HepG2 (cell line): ENCODE measurements at regions not wholly inside any gene's neighbourhood (a gene's known extent, or its start where the extent isn't known, plus 50 kb on each side); places are given as distances from the start of the nearest gene placed in this dataset.

ENCODE experiments used
- ATAC-seq: fragments of 200-7000 bp; cut with Tn5 transposase; 3 replicates; pipeline ENCODE4 v1.9.1; 2020; ENCODE audit warnings: mild to moderate bottlenecking, moderate library complexity
- BruUV-seq: library from RNA; stranded (reverse); fragments of 400-500 nt; replicated peaks from 2 replicates; lab custom pipeline; 2021; lab: Mats Ljungman, UMichigan
- CTCF ChIA-PET: fragments of 300-600 bp; formaldehyde crosslinking; extraction: SDS; loops from one replicate; lab custom pipeline; 2021; ENCODE audit warnings: low total read pairs, inconsistent platforms, low intra/inter-chr PET ratio; lab: Yijun Ruan, JAX
- POLR2A ChIA-PET: fragments of 350-600 bp; sonication (Branson Sonifier 250); formaldehyde crosslinking; loops from one replicate; lab custom pipeline; 2020; ENCODE audit warnings: antibody characterized with exemption, inconsistent platforms; lab: Yijun Ruan, JAX
- DNase-seq: peaks from one replicate; pipeline ENCODE4 v3.0.0-alpha.2; 2015; ENCODE audit warnings: low spot score
- FAIRE-seq: peaks from 3 replicates; lab custom pipeline; 2011; peaks lifted over from hg19 to GRCh38; lab: Jason Lieb, UNC
- H2AFZ ChIP-seq: one replicate; pipeline ENCODE4 v1.6.1; 2011; ENCODE audit warnings: low read length, inconsistent platforms
- H3K27ac ChIP-seq: fragments of 300-600 bp; 3 replicates; pipeline ENCODE4 v1.8.0; 2011; ENCODE audit warnings: mixed run types, mild to moderate bottlenecking, mixed read lengths, low read length, inconsistent platforms; ENCODE audit not compliant: insufficient read depth; ENCODE audit errors: extremely low read length
- H3K27me3 ChIP-seq, 2 experiments: fragments of 200-600 bp in 1 of 2; 2 replicates in 1 of 2; 3 replicates in 1 of 2; pipeline versions ENCODE4 v1.6.0 to v1.8.0; 2011; ENCODE audit warnings: low read length in 2 of 2, mild to moderate bottlenecking in 2 of 2, moderate library complexity in 2 of 2, inconsistent platforms in 1 of 2; ENCODE audit not compliant: insufficient read depth in 2 of 2, control insufficient read depth in 1 of 2
- H3K36me3 ChIP-seq, 2 experiments: fragments of 200-600 bp in 1 of 2; replicated peaks in 1 of 2; 2 replicates in 1 of 2; 3 replicates in 1 of 2; pipeline versions ENCODE4 v1.5.1 to v1.8.0; 2011; ENCODE audit warnings: low read length in 2 of 2, inconsistent platforms in 1 of 2; ENCODE audit not compliant: insufficient read depth in 2 of 2, control insufficient read depth in 1 of 2
- H3K4me1 ChIP-seq: 2 replicates; pipeline ENCODE4 v1.5.1; 2012; ENCODE audit warnings: low read length, inconsistent platforms; ENCODE audit not compliant: insufficient read depth
- H3K4me2 ChIP-seq: 2 replicates; pipeline ENCODE4 v1.6.0; 2011; ENCODE audit warnings: low read depth, low read length, inconsistent platforms
- H3K4me3 ChIP-seq, 3 experiments: fragments of 200-600 bp in 1 of 3; sonication (generic), shearing (Covaris generic) in 1 of 3; replicated peaks in 1 of 3; 2 replicates each; pipeline ENCODE4 v1.5.1; 2011 to 2016; ENCODE audit warnings: low read length in 3 of 3, inconsistent platforms in 2 of 3, low read depth in 2 of 3, mild to moderate bottlenecking in 2 of 3, control low read depth in 1 of 3, mixed read lengths in 1 of 3; ENCODE audit not compliant: insufficient read depth in 1 of 3
- H3K79me2 ChIP-seq: one replicate; pipeline ENCODE4 v1.6.1; 2011; ENCODE audit warnings: low read length, inconsistent platforms; ENCODE audit not compliant: insufficient read depth
- H3K9ac ChIP-seq: 2 replicates; pipeline ENCODE4 v1.6.0; 2011; ENCODE audit warnings: mild to moderate bottlenecking, low read depth, low read length, inconsistent platforms; ENCODE audit not compliant: insufficient read depth
- H3K9me3 ChIP-seq: 2 replicates; pipeline ENCODE4 v1.5.1; 2012; ENCODE audit warnings: mild to moderate bottlenecking, low read length
- H4K20me1 ChIP-seq: 2 replicates; pipeline ENCODE4 v1.6.0; 2011; ENCODE audit warnings: inconsistent platforms, mild to moderate bottlenecking, low read length, moderate library complexity; ENCODE audit not compliant: insufficient read depth
- CEBPB ChIP-seq: IDR thresholded peaks from 2 replicates; pipeline ENCODE4 v1.6.1; 2011; ENCODE audit warnings: low read depth, low read length, improper control_type of control experiment, borderline replicate concordance
- HCFC1 ChIP-seq: fragments of 150-350 bp; IDR thresholded peaks from 2 replicates; pipeline ENCODE4 v1.6.1; 2014; ENCODE audit warnings: low read depth, low read length
- MTF1 ChIP-seq: sonication (generic); formaldehyde crosslinking; IDR thresholded peaks from 2 replicates; pipeline ENCODE4 v1.5.0; 2020; ENCODE audit warnings: missing genetic modification reagents
- NR2F2 ChIP-seq: IDR thresholded peaks from 2 replicates; pipeline ENCODE4 v1.6.1; 2012; ENCODE audit warnings: low read depth, inconsistent platforms, borderline replicate concordance
- SYNCRIP ChIP-seq: fragments of 200-400 bp; formaldehyde crosslinking; IDR thresholded peaks from 2 replicates; pipeline ENCODE4 v1.6.1; 2018; ENCODE audit warnings: mild to moderate bottlenecking, low read depth, low read length; ENCODE audit not compliant: insufficient read depth
- THYN1 ChIP-seq: sonication (generic); formaldehyde crosslinking; IDR thresholded peaks from 2 replicates; pipeline ENCODE4 v1.8.1; 2023; ENCODE audit warnings: low read depth, mild to moderate bottlenecking, moderate library complexity, missing genetic modification reagents, borderline replicate concordance
- YEATS2 ChIP-seq: sonication (generic); formaldehyde crosslinking; IDR thresholded peaks from 2 replicates; pipeline ENCODE4 v1.4.0; 2020; ENCODE audit warnings: missing genetic modification reagents, borderline replicate concordance
- ZNF121 ChIP-seq: sonication (generic); formaldehyde crosslinking; IDR thresholded peaks from 2 replicates; pipeline ENCODE4 v1.5.0; 2020; ENCODE audit warnings: mild to moderate bottlenecking, missing genetic modification reagents
- ZNF777 ChIP-seq: sonication (generic); formaldehyde crosslinking; IDR thresholded peaks from 2 replicates; pipeline ENCODE4 v1.4.0; 2020; ENCODE audit warnings: missing genetic modification reagents
- ZSCAN21 ChIP-seq: sonication (generic); formaldehyde crosslinking; IDR thresholded peaks from 2 replicates; pipeline ENCODE4 v1.8.0; 2022; ENCODE audit warnings: mild to moderate bottlenecking, missing genetic modification reagents, moderate library complexity, borderline replicate concordance
- WGBS: methylation state at CpG from one replicate; pipeline ENCODE4 v1.1.6; 2017; ENCODE audit warnings: low lambda C conversion rate; 5-methylcytosine and 5-hydroxymethylcytosine counted together
- in situ Hi-C: cut with HindIII; loops from 2 replicates; pipeline ENCODE4 v1.10.0; 2017; ENCODE audit warnings: low pct_unique_long_range_greater_than_20kb; ENCODE audit not compliant: extremely low pct_ligation_motif_present
- intact Hi-C: fragments of 100-400 bp; cut with micrococcal nuclease; formaldehyde crosslinking; loops from one replicate; pipeline ENCODE4 v1.10.0; 2022; ENCODE audit not compliant: unreplicated experiment
- TF ChIP-seq, protein P1 (sequence below): sonication (generic); formaldehyde crosslinking; IDR thresholded peaks from 2 replicates; pipeline ENCODE4 v1.5.0; 2020; ENCODE audit warnings: missing genetic modification reagents
- TF ChIP-seq, protein P2 (sequence below): sonication (generic); formaldehyde crosslinking; IDR thresholded peaks from 2 replicates; pipeline ENCODE4 v1.9.0; 2021; ENCODE audit warnings: missing genetic modification reagents, borderline replicate concordance

DNA sequence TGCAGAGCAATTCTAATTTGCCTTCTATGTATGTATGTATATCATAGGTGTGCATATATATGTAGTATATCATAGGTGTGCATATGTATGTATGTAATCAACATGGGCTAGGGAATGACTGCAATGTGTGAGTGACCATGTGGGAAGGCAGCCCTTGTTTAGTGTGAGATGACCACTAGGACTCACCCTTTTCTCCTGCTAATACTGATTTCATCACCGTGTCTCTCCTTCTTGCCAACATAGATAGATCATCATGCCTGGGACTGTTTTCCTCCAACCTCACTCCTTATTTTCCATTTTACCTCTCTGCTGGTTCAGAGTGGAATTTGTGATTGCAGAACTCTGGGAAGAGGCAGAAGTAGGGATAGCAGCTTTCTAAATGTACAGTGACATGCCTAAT is 63.6 kb upstream of the SFRP2 start:
- Histone ChIP-seq H3K36me3 (no peaks in the 10 kb centered on the region), H3K27ac (no peak overlapping the region), H3K4me1 (no peaks in the 10 kb centered on the region), H3K79me2 (no peaks in the 10 kb centered on the region), H4K20me1 (no peaks in the 10 kb centered on the region), H3K27me3 (no peaks in the 10 kb centered on the region), H3K9ac (no peak overlapping the region), H3K4me3 (no peak overlapping the region), H2AFZ (no peak overlapping the region), H3K9me3 (no peaks in the 10 kb centered on the region), H3K4me2 (no peak overlapping the region)
- in situ Hi-C loops = no loop called here
- WGBS = 6% methylated on average over 1 of the region's 1 CpG
- POLR2A ChIA-PET = no interaction called here
- no TSS peak for BruUV-seq
- no peak for DNase-seq
- no peak for ATAC-seq
- TF ChIP-seq, protein P1, sequence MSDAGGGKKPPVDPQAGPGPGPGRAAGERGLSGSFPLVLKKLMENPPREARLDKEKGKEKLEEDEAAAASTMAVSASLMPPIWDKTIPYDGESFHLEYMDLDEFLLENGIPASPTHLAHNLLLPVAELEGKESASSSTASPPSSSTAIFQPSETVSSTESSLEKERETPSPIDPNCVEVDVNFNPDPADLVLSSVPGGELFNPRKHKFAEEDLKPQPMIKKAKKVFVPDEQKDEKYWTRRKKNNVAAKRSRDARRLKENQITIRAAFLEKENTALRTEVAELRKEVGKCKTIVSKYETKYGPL (CRISPR knock-in tag) = no peak
- TF ChIP-seq YEATS2 (CRISPR knock-in tag) = no peak
- no peak for TF ChIP-seq SYNCRIP
- TF ChIP-seq, protein P2, sequence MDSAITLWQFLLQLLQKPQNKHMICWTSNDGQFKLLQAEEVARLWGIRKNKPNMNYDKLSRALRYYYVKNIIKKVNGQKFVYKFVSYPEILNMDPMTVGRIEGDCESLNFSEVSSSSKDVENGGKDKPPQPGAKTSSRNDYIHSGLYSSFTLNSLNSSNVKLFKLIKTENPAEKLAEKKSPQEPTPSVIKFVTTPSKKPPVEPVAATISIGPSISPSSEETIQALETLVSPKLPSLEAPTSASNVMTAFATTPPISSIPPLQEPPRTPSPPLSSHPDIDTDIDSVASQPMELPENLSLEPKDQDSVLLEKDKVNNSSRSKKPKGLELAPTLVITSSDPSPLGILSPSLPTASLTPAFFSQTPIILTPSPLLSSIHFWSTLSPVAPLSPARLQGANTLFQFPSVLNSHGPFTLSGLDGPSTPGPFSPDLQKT = no peak
- CTCF ChIA-PET = no interaction called here
- no peak for FAIRE-seq
- intact Hi-C loops = no loop called here

DNA sequence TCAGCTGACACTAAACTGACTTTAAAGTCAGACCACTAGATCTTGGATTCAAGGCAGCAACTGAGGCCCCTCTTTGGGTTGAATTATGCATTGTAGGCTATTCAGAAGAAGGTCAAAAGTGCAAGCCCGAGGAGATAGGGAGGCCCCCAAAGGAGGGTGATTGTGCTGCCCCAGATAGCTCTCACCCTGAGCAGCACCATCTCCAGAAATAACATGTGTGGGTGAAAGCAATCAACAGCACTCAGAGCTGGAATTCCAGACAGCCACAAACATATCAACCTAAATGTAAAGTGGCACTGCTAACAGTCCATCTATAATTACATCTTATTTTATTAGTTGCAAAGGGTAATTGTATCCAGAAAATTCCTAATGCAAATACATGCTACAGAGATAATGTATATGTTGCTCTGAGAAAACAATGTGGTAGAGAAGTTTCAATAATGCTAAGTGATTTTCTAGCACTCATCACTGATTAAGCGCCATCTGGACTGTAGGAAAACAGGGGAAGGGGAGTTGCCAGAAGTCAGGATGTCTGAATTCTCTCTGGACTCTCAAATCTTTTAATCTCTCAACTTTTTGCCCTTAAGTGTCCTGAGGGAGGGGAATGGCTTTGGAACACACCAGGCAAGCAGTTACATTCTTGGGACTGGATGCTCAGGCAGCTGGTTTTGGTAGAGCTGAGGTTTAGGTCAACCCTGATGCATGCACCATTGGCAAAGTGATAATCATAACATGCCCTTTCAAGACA is 61.8 kb upstream of the SFRP2 start:
- Histone ChIP-seq H3K79me2 (no peaks in the 10 kb centered on the region), H3K27me3 (no peaks in the 10 kb centered on the region), H4K20me1 (no peaks in the 10 kb centered on the region), H3K9ac (no peak overlapping the region), H3K4me3 (no peak overlapping the region), H3K36me3 (no peaks in the 10 kb centered on the region), H2AFZ (no peak overlapping the region), H3K9me3 (no peaks in the 10 kb centered on the region), H3K4me2 (no peak overlapping the region), H3K27ac (no peak overlapping the region), H3K4me1 (no peaks in the 10 kb centered on the region)
- no peak for FAIRE-seq
- intact Hi-C loops (no loop called here), in situ Hi-C loops (no loop called here)
- POLR2A ChIA-PET = no interaction called here
- no peak for DNase-seq
- ATAC-seq = no peak
- BruUV-seq = no TSS peak
- CTCF ChIA-PET = no interaction called here
- TF ChIP-seq MTF1 = no peak
- TF ChIP-seq THYN1 (CRISPR knock-in tag) = no peak
- TF ChIP-seq CEBPB = no peak
- no peak for TF ChIP-seq ZNF777 (CRISPR knock-in tag)
- TF ChIP-seq HCFC1 = no peak
- TF ChIP-seq SYNCRIP = no peak
- TF ChIP-seq ZSCAN21 (CRISPR knock-in tag) = no peak
- TF ChIP-seq ZNF121 (CRISPR knock-in tag) = no peak
- no peak for TF ChIP-seq NR2F2
- 0% methylated on average over 2 of the region's 2 CpGs for WGBS
